HPDE6-E6E7 (cell line): ENCODE measurements at regions not wholly inside any gene's neighbourhood (a gene's known extent, or its start where the extent isn't known, plus 50 kb on each side); places are given as distances from the start of the nearest gene placed in this dataset.
"Not testable (repeated sequence)": the region's sequence is repeated elsewhere in the genome, so short reads cannot be mapped to it uniquely, and the experiment has no call there.

ENCODE experiments used
- DNase-seq: peaks from one replicate; pipeline ENCODE4 v3.0.0; 2011; ENCODE audit warnings: missing footprints; ENCODE audit errors: extremely low spot score

DNA sequence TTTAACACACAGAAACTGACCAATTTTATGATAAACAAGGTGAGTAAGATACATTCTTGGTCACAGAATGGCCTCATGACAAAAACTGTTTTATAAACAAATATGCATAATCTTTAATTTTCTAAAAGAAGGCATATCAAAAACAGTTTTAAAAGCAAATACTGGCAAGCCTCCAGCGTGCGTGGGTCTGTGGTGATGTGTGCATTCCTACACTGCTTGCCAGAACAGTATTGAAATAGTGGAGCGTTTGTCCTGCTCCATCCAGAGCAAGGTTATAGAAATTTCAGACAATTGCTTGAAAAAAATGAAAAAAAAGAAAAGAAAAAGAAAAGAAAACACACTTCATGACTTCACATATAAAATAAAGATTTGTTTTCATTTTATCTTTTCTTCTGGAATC, 140.9 kb downstream of the MZT1 start:
- DNase-seq, result no peak

DNA sequence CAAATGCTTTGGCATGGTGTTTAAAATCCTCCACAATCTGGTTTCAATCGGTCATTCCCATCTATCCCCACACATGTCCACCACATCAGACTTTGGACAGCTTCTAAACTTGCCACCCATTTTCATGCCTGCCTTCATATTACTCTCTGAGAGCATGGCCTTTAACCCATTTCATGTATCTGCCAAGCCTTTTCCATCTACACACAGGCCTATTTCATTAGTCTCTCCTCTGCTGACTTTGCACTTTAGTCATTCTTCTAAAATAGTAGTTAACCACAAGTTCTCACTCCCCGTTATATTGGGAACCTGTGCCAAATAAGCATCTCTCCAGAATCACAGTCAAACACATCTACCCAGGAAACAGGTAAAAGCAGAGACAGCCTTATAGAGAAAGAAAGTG, 142.2 kb downstream of the MZT1 start:
- DNase-seq, result no peak

DNA sequence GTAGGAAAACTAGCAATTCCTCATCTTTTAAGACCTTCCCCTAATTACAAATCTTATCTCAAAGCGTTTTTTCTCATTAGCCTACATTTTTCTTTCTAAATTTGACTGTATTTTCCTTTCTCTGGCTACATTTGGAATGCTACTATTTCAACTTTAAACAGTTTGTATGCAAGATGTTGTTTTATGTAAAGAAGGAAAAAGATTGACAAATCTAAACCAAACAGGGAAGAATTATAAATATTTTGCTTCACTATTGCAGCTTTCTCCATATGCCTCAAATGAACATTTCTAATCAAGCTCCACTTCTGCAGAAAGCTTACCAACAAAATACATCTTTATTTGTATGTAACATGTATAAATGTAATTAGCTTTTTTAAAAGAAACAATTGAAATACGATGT, 156.2 kb downstream of the MZT1 start:
- DNase-seq, result no peak

DNA sequence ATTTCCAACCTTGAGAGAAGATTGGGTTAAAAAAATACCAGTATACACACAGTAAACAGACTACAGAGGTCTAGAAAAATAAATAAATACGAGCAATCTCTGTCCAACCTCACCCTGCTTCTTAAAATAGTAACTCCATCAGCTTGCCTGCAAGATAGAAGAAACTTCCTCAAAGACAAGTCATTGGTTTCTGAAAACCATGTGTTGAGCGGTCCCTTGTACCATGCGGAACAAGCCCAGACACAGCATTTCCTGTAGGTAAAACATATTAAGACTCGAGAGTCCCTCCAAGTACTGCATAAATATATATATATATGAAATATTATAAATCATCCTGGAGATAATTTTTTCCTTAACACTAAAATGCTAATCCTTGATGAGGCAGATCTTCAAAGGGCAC, 157.4 kb downstream of the MZT1 start:
- DNase-seq, result no peak

DNA sequence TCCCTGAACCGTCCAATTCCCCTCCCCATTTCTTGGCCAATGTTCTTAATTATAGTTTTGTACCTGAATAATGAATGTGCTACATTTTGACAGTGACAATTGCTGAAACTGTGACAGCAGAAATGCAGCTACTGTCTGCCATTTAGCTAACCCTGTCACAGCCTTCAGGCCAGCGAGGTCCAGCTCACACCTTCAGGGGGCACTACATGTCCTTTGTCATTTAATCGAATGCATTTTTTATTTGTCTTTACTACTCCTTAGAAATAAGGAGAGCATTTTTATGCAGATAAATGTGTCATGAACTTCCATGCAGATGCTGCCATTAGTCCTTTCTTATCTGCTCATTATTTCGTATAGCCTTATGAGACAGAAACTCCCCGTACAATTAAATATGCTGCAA, 159.9 kb downstream of the MZT1 start:
- no peak for DNase-seq

DNA sequence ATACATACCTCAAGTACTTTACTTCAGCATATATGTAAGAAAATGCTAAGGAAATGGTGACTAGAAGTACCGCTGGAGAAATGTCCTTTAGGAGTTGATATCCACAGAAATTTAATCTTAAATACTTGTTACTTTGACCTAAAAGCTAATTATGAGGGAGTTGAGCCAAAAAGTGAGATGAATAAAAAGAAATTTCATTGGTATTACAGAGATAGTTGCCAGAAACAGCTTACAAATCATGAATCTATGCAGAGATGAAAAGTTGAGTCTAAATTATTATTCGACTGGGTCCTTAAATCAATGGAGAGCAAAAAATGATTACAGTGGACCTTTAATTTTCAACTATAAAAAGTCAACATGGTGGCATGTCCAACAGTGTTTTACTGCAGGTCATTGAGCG, 160.9 kb downstream of the MZT1 start:
- DNase-seq, result no peak

DNA sequence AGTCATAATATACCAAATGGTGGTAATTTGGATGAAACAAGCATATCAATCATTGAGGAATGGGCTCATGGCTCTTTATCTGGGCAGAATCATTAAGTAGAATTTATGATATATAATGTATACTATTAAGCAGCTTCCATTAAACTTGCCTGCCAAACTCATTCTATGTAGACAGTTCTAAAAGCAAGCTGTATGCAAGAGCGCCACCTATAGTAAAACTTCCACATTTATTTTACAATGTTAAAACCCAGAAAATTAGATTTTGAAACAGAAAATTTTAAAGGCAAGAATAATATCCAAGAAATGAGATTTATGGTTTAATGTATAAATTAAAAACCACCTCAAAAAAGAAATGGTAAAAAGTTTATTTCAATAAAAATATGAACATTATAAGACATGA, 161.5 kb downstream of the MZT1 start:
- no peak for DNase-seq

DNA sequence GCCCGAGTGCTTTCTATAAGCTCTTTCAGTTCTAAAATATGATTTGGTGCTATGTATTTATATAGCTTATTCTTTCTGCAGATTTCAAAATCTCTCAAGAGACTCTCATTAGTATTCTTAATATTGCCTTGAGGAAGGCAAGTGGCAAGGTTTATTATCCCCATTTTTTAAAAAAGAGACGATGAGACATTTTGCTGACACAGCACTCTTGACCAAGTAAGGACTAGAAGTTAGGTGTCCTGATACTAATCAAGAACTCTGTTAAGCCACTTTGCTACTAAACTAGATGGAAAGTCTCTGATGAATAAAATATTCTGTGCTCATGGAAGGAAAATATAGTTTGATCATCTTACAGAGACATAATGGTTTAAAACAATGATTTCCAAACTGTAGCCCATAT, 164.7 kb downstream of the MZT1 start:
- no peak for DNase-seq

DNA sequence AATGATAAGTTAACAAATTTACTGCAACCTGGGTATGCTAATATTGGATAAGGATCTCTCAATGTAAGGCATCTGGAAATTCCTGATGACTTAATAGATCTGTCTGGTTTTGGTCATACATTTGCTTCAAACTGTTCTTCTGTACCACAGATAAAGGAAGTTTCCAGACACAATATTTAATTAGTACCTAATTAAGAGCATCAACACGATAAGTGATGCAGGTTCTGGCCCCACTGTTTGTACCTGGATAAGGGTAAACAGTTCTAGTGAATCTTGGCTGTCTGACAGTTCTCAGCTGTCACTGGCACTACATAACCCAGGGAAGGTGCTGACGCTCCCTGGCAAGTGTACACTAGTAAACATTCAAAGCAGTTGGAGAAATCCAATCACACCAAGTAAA, 165.6 kb downstream of the MZT1 start:
- DNase-seq, result no peak

DNA sequence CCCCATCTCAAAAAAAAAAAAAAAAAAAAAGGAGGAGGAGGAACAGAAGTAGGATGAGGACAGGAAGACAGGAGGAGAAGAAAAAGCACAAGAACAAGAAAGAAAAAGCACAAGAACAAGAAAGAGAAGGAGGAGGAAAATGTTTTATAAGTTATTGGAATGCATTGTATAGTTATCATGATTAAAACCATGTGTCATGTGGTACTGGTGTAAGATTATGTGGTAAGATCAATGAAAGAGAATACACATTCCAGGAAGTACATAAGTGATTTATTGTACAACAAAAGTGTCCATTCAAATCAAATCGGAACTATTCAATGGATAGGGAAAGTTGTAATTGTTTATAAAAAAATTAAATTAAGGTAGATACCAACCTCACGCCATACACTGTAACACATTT, 167.7 kb downstream of the MZT1 start:
- no peak for DNase-seq

DNA sequence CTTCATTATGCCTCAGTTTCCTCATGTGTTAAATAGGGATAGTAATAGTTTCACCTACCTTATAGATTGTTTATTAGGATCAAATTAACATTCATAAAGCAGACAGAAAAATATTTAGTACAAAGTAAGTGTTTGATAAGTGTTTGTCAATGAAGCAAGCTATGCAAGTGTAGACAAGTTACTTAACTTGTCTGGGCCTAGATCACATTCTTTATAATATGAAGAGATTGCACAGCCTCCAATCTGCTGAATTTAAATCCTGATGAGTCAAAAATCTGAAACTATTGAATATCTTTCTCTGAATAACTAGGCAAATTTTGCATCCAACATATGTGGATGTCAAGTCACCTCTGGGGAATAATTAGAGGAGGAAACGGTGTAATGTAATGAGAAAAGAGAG, 170.5 kb downstream of the MZT1 start:
- no peak for DNase-seq

DNA sequence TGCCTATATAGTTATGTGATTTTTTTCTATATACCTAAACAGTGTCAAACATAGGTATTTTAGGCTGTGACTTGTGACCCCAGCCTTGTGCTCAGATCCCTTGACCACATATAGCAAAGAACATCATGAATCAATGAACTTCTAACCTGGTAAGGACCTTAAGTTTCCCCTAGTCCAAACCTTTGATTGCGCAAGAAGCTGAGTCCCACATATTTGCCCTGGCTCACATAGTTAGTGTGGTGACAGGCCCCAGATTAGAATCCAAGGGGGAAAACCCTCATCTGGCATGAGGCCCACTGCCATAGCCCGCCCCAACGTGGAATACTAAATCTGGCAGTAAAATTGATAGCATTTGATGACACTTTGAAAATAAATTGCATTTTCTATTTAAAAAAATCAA, 171.8 kb downstream of the MZT1 start:
- no peak for DNase-seq

DNA sequence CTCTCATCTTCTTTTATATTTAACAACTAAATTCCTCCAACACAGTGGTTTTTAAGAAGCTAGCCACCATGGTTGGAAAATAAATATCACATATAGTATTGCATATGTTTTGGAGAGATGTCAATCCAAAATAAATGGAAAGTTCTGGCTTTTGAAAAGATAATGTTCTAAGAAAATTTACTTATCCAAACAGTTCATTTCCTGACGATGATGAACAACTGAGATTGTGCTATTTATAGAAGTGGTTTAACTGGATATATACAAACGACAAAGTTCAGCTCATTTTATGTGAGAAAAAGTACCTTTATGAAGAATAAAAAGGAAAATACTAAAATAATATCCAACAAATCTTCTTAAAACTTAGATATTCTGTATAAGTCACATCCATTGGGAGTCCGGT, 174.7 kb downstream of the MZT1 start:
- DNase-seq, result no peak

DNA sequence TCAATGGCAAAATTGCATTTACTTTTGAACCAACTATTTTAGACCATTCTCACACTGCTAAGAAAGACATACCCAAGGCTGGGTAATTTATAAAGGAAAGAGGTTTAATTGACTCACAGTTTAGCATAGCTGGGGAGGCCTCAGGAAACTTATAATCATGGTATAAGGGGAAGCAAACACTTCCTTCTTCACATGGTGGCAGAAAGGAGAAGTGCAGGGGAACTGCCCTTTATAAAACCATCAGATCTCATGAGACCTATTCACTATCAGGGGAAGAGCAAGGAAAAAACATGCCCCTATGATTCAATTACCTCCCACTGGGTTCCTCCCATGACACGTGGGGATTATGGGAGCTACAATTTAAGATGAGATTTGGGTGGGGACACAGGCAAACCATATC, 181.5 kb downstream of the MZT1 start:
- DNase-seq, result not testable (repeated sequence)

DNA sequence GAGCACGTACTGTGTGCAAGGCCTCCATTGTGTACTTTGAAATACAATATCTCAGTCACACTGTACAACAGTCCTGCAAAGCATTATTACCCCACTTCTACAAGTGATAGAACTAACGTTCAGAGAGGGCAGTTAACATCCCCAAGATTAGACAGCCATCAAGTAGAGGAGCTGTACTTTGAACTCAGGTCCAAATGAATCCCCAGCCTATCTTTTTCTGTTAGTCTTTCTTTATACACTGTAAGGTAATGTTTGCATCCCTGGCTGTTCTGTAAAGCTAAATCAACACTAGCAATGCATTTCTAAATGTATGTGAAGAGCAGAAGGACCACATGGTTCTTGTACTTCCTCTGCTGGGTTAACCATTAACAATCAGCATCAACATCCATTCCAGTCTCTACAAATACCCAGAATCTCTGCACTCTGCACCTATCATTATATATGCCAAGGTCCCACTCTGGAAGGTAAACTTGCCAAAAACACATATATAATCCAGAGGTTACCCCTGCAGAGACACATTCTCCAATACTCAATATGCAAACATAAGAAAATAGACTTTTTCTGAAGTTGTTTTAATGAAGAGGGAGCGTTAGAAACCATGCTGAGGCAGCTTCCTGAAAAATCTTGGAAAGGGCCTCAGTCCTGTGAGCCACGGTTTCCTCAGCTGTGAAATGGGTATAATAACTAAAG, 182.3 kb downstream of the MZT1 start:
- no peak for DNase-seq

DNA sequence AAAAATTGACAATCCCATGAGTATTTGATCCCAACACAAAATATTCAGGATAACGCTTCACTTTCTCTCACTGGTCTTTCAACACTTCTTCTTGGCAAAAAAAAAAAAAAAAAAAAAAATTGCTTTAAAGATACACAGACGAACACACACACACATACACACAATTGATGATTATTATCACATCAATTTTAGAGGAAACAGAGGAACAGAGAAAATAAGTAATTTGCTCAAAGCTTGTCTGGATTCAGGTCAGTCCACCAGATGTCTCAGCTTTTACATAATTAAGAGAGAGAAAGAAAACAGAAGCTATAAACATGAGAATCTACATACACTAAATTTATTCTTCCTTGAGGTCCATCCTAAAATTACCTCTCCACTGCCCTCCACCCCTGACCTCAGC, 183.4 kb downstream of the MZT1 start:
- DNase-seq, result no peak

DNA sequence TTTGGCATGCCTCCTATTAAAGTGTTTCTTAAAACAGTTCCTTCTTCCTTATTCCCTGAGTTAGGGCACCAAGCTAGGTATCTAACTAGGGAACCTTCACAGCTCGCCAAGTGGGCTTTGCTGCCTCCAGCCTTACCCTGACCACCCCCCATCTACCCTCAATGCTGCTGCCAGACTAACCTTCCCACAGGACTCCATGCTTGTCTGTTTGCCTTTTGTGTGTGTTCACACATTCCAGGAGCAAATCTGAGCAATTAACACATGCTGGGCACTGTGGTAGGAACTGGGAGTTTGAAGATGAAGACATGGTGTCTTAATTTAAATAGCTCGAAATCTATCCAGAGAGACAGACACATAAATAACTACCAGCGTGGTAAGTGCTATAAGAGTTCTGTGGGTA, 185.2 kb downstream of the MZT1 start:
- DNase-seq, result no peak

DNA sequence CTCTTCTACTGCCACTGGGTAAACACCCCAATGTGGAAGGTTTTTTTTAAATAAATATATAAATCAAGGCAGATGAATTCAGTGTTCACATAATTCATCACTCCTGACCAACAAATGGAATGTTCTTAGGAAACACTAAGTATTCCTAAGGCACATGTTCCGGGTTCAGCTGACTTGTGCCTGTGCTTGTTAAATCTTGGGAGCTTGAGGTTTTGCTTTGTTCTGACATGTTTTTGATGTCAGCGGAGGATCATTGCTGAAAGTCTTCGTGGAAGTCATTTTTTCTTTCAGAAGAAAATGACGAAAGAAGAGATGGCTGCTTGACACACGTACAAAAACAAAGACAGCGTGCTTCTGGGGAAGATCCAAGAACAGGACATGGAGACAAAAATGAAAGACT, 185.8 kb downstream of the MZT1 start:
- DNase-seq, result peak; percentile 25

DNA sequence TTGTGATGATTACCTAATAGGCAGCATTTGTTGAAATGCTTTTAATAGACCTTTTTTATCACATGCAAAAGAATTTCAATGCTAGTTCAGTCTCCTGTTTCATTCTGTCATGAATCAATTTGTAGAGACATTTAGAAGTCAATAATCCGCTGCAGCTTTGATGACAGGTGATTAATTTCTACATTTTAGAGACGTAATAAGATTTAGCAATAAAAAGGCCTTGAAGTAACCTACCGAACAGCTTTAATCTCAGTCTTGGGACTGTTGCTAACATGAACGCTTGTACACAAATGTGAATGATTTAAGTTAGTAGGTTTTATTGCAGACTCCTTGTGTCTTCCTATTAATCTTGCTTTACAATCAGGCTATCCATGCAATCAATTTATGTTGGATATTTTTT, 186.5 kb downstream of the MZT1 start:
- DNase-seq, result no peak

DNA sequence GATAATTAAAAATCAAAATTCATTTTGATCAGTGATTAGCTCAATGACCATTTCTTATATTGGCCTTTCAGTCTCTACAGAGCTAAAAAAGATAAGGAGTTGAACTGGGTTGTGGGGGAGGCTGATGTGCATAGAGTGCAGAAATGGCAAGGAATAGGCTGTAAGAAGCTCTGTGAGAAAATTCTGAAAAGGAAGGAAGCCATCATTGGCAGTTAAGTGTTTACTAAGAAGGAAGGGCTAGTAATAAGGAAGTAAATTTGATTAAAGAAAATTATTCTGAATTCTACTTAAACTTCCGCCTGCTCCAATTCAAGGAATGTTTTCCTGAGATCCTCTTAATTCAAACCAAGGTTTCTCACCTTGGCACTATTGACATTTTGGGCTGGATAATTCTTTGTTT, 187.5 kb downstream of the MZT1 start:
- no peak for DNase-seq

DNA sequence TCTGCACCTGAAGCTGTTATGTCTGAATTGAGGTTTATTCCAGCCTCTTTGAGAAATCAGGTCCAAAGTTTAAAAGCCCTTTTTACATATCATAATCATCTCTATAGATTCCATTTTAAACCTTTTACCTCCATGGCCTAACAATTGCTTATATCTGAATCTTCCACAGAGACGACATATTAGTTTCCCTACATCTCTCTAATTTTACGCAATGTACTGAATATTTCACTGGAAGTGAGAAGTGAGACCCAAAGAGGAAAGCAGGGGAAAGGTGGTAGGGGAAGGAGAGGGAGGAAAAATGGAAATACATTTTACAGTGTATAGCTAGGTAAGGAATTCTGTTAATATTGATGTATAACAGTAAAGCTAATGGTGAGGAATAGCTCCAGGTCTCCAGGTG, 189.6 kb downstream of the MZT1 start:
- DNase-seq, result no peak

DNA sequence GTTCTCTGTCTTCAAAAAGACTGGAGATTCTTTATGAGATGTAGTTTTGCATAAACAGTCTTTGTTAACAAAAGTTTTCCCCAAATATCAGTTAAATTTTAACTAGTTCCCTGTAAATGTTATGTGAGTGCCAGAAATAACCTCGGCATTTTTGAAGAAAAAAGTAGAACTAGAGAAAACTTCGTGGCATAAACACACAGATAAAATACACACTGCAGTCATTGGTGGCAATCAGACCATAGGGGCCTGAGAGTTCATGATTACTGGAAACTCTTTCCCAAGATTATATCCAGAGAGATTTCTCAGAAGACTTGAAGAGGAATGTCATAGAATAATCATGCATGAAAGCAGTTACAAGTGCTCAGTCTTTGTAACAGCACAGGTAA, 190.0 kb downstream of the MZT1 start:
- DNase-seq, result no peak

DNA sequence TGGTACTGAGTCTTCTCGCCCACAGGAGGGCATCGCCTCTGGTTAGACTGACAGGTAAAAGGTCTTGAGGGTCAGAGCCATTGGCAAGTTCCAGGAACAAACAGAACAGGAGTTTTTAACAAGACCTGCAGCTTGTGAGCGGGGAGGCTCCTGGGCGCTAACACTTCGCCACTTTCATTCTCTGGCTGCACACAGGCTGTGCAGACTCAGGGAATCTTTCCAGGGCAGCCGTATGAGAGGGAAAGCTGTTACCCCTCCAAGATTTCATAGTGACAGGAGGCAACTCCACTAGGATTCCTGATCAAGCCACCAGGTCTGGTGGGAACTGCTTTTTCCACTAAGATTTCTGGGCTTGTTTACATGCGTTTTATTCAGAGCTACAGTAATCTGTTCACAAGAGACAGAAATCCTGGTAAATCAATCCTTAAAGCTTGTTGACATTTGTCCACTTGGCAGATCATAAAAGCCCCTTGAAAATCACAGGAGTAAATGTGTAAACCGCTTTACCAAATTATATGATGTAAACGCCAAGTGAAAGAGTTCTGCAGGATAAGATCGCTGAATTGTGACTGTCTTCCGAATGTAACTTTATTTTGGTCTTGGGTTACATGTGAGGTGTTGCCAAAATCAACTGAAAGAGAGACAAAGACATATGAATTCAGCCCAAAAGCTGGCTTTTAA, 190.6 kb downstream of the MZT1 start:
- DNase-seq, result no peak
